Bone marrow (tissue), 2 donors: ENCODE measurements at regions not wholly inside any gene's neighbourhood (a gene's known extent, or its start where the extent isn't known, plus 50 kb on each side); places are given as distances from the start of the nearest gene placed in this dataset.

Experiments
- DNase-seq, 2 donors: peaks; one replicate each; lab custom pipeline; 2025; lab: John Stamatoyannopoulos, UW

DNA sequence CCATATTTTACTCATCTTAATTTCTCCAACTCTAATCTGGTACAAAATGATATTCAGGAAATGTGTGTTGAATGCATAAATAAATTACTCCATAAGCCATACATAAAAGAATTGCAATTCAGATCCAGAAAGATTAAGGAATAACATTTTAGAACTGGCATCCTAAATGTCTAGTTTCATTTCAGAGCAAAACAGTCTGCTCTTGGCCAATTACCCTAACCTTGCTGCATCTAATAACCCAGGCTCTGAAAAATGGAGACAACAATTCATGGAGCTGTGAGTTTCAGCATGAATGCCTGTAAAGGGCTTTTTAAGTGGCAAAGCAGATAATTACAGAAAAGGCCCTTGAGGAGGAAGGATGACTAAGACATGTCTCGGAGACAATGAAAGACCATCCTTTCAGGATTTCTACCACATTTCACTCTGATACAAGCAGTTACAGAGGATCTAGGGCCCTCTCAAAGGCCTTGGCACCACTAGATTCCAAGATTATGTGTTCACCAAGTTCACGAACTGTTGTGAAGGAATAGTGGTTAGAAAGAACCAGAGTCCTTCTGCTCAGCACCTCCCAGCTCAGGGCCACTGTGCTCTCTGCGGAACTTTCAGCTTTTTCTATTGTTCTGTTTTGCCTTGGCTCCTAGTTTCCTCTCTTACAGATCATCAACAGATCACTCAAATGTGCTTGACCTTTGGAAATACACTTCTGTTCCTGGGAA is 157.6 kb upstream of the BLID start:
- DNase-seq = no peak

DNA sequence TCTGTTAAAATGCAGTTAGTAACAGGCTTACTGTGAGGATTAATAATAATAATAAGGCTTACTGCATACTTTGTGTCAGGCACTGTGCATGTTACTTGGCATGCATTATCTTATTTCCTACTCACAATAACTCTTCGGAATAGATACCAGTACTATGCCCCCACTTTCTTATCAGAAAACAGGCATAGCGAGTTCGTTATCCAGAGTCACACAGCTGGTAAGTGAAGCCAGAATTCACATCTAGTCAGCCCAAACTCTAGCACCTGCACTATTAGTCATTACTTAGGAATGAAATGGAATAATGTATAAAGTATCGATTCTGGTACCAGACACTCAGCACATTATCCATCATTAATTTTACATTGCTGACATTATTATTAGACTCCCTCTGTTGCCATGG is 155.7 kb upstream of the BLID start:
- no peak for DNase-seq

- no peak for DNase-seq
Measured at GRCh38 chr11:122271137-122271536, 155.1 kb upstream of the BLID start.

GRCh38 chr11:122270535-122270934 is 154.5 kb upstream of the BLID start:
- DNase-seq = no peak

- DNase-seq = no peak
Measured at GRCh38 chr11:122269824-122270223, 153.8 kb upstream of the BLID start.

GRCh38 chr11:122268601-122269130 is 152.7 kb upstream of the BLID start:
- no peak for DNase-seq

GRCh38 chr11:122267602-122268001 is 151.6 kb upstream of the BLID start:
- no peak for DNase-seq

DNA sequence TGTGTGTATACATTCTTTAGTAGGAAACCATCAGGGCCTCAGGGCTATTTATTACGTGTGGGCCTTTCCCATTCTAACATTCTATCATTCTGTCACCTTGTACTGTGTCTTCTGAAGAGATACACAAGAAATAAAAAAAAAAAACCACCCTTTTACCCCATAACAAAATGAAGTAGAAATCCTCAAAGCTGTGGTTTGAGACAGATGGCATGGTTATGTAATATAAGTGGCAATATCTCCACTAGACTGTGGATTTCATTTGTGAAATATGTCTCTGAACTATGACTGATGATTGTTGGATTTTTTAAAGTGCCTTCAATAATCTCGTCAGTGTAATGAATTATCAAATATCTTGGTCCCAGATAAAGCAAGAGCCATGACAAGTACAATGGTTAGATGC is 150.0 kb upstream of the BLID start:
- DNase-seq = no peak

GRCh38 chr11:122264121-122264520 is 148.1 kb upstream of the BLID start:
- no peak for DNase-seq

GRCh38 chr11:122261546-122261945 is 145.5 kb upstream of the BLID start:
- DNase-seq = no peak

DNA sequence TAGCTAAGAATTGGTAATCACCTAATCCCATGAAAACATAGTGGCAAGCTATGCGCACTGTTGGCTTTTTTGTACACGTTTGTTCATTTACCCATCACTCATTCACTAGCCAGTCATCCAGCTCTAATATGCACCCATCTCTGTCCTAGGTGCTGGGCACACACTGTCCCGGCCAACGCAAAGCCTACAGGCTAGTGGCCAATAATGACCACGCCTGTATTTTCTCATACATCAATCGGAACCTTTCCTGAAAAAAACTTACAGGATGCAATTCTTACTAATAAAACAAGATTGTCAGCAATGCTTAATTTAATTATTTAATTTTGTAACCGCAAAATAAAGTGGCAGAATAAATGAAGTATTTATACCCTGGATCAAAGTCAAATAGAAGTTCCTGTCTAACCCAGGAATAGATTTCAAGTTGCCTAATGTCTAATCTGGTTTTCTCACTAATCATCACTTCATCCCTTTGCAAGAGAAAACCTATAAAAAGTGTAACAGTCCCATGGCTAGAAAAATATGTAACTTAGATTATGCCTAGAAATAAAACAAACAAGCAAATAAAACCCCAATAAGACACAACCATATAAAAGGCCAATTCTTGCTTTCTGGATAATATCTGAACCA is 143.3 kb upstream of the BLID start:
- no peak for DNase-seq

DNA sequence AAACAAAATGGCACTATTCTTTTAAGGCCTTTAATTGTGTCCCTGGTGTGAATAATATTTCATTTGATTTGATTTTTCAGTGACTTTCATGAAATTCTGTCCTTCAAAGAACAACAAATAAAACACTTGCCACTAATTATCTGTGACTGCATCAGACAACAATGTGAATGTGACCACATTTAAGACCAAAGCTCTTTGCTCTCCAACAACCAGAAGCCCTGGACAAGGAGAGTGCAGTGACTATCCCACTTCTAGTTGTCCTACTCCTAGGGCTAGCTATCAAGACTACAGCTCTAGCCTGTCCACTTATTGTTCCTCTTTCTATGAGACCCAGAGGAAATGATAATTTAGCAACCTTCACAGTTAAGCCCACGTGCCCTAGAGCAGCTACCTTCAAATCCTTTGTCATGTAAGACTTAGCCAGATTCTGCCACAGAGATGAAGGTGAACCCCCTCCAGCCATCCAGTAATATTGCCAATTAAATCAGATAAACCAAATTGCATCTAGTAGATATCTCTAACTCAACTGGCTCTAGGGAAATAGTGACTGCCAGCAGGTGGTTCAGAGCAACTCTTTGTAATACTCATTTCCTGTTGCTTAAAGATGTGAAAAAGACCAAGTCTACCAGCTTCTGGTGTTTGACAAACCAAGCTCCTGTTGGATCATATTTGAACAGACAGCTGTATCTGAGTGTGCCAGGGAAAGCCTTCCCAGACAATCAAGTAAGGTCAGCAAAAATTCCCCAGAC is 142.6 kb upstream of the BLID start:
- DNase-seq = no peak

DNA sequence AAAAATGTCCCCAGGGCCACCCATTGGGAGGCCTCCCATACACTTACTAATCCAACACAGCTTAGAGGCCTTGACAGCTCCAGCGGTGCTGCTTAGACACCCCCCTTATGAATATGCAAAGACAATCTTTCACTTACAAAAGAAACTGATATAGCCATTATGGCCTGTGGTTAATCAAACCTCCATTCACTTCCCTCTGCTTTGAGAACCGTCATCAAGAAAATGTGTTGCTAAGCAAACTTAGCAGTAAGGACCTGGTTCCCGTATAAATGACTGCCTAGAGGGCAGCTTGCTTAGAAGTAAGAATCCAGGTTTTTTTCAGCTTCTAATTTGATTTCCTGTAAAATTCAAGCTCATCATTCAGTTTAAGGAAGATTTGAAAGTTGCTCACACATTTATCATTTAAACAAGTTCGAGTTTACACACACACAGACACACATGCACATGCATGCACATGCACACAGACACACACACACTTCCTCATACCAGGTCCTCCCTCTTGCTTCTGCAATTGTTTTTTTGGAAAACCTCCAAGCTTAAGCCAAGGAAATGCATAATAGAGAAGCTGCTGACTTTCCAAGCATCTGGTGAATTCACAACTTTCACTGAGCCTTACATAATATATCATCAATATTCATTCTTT is 137.7 kb upstream of the BLID start:
- no peak for DNase-seq

DNA sequence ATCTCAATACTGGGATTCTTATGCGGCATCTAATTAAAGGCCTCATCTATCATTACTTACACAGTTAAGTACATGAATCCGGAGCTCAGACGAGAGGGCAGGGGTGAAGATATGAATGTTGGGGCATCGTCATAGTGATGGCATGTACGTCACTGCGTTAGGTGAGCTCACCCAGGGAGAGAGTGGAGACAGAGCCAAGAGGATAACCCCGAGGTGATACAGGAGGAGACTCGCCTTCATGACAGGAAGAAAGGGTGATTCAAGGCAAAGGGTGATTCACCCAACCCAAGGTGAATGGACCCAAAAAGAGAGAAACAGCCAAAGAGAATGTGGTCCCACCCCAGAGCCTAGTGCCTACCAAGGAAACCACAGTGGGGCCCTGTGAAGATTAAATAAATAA is 132.9 kb upstream of the BLID start:
- DNase-seq = no peak

GRCh38 chr11:122248131-122248530 is 132.1 kb upstream of the BLID start:
- DNase-seq = no peak

- no peak for DNase-seq
Measured at GRCh38 chr11:122246874-122247273, 130.9 kb upstream of the BLID start.

DNA sequence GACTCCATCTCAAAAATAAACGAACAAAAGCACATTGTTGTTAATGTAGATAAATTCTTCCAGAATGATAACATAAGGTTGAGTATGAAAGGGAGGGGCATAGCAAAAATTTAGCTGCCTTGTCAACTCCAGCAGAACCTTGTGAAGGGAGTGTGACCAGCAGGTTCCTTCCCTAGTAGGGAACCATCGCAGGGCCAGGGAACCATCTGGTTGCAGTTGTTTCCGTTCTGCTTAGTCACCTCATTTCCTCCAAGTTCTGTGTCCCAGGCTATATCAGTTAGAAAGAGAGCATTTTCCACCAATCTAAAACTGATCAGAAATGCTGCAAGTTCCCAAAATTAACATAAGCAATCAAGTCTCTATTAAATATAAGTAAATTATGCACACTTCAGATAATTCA is 126.7 kb upstream of the BLID start:
- DNase-seq = peak in 1 of 2 donors; percentile 23

GRCh38 chr11:122241566-122241965 is 125.6 kb upstream of the BLID start:
- no peak for DNase-seq

DNA sequence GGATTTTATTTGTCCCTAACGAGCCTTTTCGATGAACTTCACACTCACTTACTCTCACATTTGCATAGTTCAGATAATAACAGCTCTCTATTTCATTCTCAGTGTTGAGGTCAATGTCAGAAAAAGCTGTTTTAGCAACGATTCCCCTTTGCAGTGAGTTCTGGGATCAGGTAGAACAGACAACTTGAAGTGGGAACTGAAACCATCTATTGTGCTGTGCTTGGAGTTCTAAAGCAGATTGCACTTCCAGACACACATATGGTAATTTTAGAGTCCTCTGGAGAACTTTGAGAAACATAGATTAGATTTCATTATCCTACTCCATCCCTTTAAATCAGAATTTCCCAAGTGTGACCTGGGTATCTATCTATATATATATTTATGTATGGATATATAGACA is 124.6 kb upstream of the BLID start:
- DNase-seq = no peak

DNA sequence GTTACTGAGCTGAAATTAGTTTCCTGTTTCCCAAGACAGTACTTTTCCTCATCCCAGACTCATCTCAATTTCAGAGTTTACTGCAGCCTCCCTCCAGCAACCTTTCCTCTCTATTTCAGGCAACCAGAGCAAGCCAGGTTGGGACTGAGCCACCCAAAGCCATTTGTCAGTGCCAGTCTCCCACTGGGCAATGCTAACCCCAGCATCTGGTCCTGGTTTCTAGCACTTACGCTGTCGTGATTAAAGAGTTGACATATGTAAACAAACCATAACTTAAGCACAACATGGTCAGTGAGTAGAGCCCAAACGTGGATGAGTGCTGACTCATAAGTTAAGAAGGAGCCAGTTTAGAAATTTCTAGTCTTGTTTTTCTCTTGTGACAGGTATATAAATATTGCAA is 119.6 kb upstream of the BLID start:
- no peak for DNase-seq

GRCh38 chr11:122234780-122235179 is 118.8 kb upstream of the BLID start:
- DNase-seq = no peak

DNA sequence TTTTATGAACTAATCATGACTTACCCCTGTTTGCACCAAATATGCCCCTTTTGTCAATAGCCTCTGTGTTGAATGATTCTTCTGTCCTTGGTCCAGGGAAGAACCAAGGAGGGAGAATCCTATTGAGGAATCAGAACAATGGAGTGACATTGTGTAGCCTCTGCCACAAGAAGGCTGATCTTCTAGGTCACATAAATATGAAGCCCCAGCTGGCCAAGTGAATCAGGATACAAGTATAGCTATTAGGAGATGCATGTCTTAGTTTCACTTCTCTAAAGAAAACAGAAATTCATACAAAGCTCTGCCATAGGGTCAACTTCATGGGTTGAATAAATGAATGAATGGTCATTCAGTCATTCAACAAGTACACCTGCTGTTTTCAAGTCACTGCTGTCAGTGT is 118.2 kb upstream of the BLID start:
- DNase-seq = no peak

DNA sequence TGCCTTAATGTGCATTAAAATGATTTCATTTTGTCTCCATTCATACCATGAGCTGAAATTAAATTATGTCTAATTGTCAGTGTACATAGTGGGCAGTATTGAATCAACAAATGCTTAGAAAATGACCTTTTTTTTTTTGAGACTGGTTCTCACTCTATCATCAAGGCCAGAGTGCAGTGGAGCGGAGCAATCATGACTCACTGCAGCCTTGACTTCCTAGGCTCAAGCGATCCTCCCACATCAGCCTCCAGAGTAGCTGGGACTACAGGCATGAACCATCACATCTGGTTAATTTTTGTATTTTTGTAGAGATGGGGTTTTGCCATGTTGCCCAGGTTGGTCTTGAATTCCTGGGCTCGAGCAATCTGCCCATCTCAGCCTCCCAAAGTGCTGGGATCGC is 117.0 kb upstream of the BLID start:
- no peak for DNase-seq
